PC-3 (cell line): ENCODE measurements at regions not wholly inside any gene's neighbourhood (a gene's known extent, or its start where the extent isn't known, plus 50 kb on each side); places are given as distances from the start of the nearest gene placed in this dataset.

Experiments used
- ATAC-seq: fragments of 200-7000 bp; cut with Tn5 transposase; 2 replicates; pipeline ENCODE4 v1.9.1; 2020; ENCODE audit warnings: mild to moderate bottlenecking, moderate library complexity
- BruUV-seq: library from RNA; stranded (reverse); fragments of 400-500 nt; replicated peaks from 2 replicates; lab custom pipeline; 2021; lab: Mats Ljungman, UMichigan
- CTCF ChIA-PET: fragments of 300-600 bp; sonication (Branson Sonifier 250); formaldehyde crosslinking; loops from one replicate; lab custom pipeline; 2022; ENCODE audit warnings: antibody characterized with exemption; lab: Charles Lee
- POLR2A ChIA-PET: fragments of 300-600 bp; sonication (Branson Sonifier 250); formaldehyde crosslinking; loops from one replicate; lab custom pipeline; 2022; ENCODE audit warnings: antibody characterized with exemption; ENCODE audit not compliant: unreplicated experiment; lab: Charles Lee
- DNase-seq: peaks from one replicate; pipeline ENCODE4 v3.0.0-alpha.2; 2015
- H2AFZ ChIP-seq: fragments of 300-600 bp; sonication (generic); 2 replicates; pipeline ENCODE4 v1.6.0; 2016; ENCODE audit warnings: antibody characterized with exemption, low read length
- H3F3A ChIP-seq: fragments of 300-600 bp; sonication (generic); one replicate; pipeline ENCODE4 v1.6.0; 2017; ENCODE audit warnings: antibody characterized with exemption, low read length, control low read depth, mild to moderate bottlenecking; ENCODE audit not compliant: unreplicated experiment
- H3K27ac ChIP-seq: fragments of 300-600 bp; sonication (generic); 2 replicates; pipeline ENCODE4 v1.5.1; 2016; ENCODE audit warnings: mild to moderate bottlenecking, low read length
- H3K27me3 ChIP-seq: fragments of 300-600 bp; sonication (generic); 2 replicates; pipeline ENCODE4 v1.6.1; 2016; ENCODE audit warnings: low read length, mixed read lengths
- H3K36me3 ChIP-seq: fragments of 300-600 bp; sonication (generic); 2 replicates; pipeline ENCODE4 v1.6.1; 2016; ENCODE audit warnings: low read depth, mixed run types, low read length, mixed read lengths
- H3K4me1 ChIP-seq: fragments of 300-600 bp; sonication (generic); 2 replicates; pipeline ENCODE4 v1.5.1; 2016; ENCODE audit warnings: low read length; ENCODE audit not compliant: insufficient read depth
- H3K4me2 ChIP-seq: fragments of 300-600 bp; sonication (generic); 2 replicates; pipeline ENCODE4 v1.6.0; 2016; ENCODE audit warnings: low read length
- H3K4me3 ChIP-seq: fragments of 300-600 bp; sonication (generic); 2 replicates; pipeline ENCODE4 v1.5.1; 2016; ENCODE audit warnings: mild to moderate bottlenecking, low read length, mixed read lengths
- H3K79me2 ChIP-seq: fragments of 300-600 bp; sonication (generic); 2 replicates; pipeline ENCODE4 v1.6.1; 2017; ENCODE audit warnings: low read length, mixed read lengths
- H3K9ac ChIP-seq: fragments of 300-600 bp; sonication (generic); 2 replicates; pipeline ENCODE4 v1.6.0; 2016; ENCODE audit warnings: mild to moderate bottlenecking, low read length
- H3K9me2 ChIP-seq: fragments of 300-600 bp; sonication (generic); replicated peaks from 2 replicates; pipeline ENCODE4 v1.6.1; 2016; ENCODE audit warnings: mixed run types, low read length, mixed read lengths
- H3K9me3 ChIP-seq: fragments of 300-600 bp; sonication (generic); 2 replicates; pipeline ENCODE4 v1.6.1; 2016; ENCODE audit warnings: low read length, mixed read lengths
- H4K20me1 ChIP-seq: fragments of 300-600 bp; sonication (generic); 2 replicates; pipeline ENCODE4 v1.6.1; 2016; ENCODE audit warnings: low read length, mixed read lengths
- CTCF ChIP-seq: fragments of 300-600 bp; sonication (generic); conservative IDR thresholded peaks from 2 replicates; pipeline ENCODE4 v1.5.1; 2017; ENCODE audit warnings: antibody characterized with exemption, low read depth, mild to moderate bottlenecking, low read length
- EZH2 ChIP-seq: fragments of 300-600 bp; sonication (generic); IDR thresholded peaks from one replicate; pipeline ENCODE4 v1.6.1; 2017; ENCODE audit warnings: antibody characterized with exemption, mild to moderate bottlenecking, low read length; ENCODE audit not compliant: unreplicated experiment
- EZH2phosphoT487 ChIP-seq: fragments of 300-600 bp; sonication (generic); IDR thresholded peaks from 2 replicates; pipeline ENCODE4 v1.6.1; 2018; ENCODE audit warnings: mild to moderate bottlenecking, antibody characterized with exemption, low read length, borderline replicate concordance
- intact Hi-C: fragments of 100-400 bp; cut with micrococcal nuclease; formaldehyde crosslinking; loops from 2 replicates; pipeline ENCODE4 v1.9.0; 2023

- no peaks in the 10 kb centered on the region for H3K36me3 ChIP-seq
- H3K27me3 ChIP-seq = no peaks in the 10 kb centered on the region
- H2AFZ ChIP-seq = no peak overlapping the region
- POLR2A ChIA-PET = no interaction called here
- no peaks in the 10 kb centered on the region for H3K79me2 ChIP-seq
- no peaks in the 10 kb centered on the region for H3K9me3 ChIP-seq
- DNase-seq (no peak), ATAC-seq (no peak)
- peaks cover 3% of the 10 kb centered on the region; the same call in 1 of the 2 replicates for H3K4me1 ChIP-seq
- CTCF ChIA-PET = no interaction called here
- no peak overlapping the region for H3K9ac ChIP-seq
- no peak overlapping the region for H3K4me2 ChIP-seq
- H3K4me3 ChIP-seq = no peak overlapping the region
- no peaks in the 10 kb centered on the region for H3F3A ChIP-seq
- no peak overlapping the region for H3K27ac ChIP-seq
- no peaks in the 10 kb centered on the region for H3K9me2 ChIP-seq
- TF ChIP-seq EZH2phosphoT487 (no peak), EZH2 (no peak), CTCF (no peak)
- intact Hi-C loops = no loop called here
- no TSS peak for BruUV-seq
- no peaks in the 10 kb centered on the region for H4K20me1 ChIP-seq
Observed at GRCh38 chr9:78828521-78828920, 531.6 kb downstream of the PSAT1 start.

- Histone ChIP-seq H3K9me2 (no peaks in the 10 kb centered on the region), H3K4me3 (no peak overlapping the region), H2AFZ (no peak overlapping the region), H3K27ac (no peak overlapping the region), H3K79me2 (no peaks in the 10 kb centered on the region), H4K20me1 (no peaks in the 10 kb centered on the region), H3K4me2 (no peak overlapping the region), H3K4me1 (peaks cover 5% of the 10 kb centered on the region), H3K27me3 (no peaks in the 10 kb centered on the region), H3K9ac (no peak overlapping the region), H3K36me3 (no peaks in the 10 kb centered on the region), H3K9me3 (no peaks in the 10 kb centered on the region), H3F3A (no peaks in the 10 kb centered on the region)
- ChIA-PET POLR2A (no interaction called here), CTCF (no interaction called here)
- DNase-seq = no peak
- no peak for ATAC-seq
- intact Hi-C loops = loop anchor here (10.0 kb wide), 1 partner anchor 304 kb away; no protein-coding TSS in a partner anchor
- no peak for TF ChIP-seq EZH2
- no peak for TF ChIP-seq EZH2phosphoT487
- TF ChIP-seq CTCF = no peak
- no TSS peak for BruUV-seq
Observed at GRCh38 chr9:78830301-78830700, 533.4 kb downstream of the PSAT1 start.

GRCh38 chr9:78831726-78832125 lies 534.8 kb downstream of the PSAT1 start:
- intact Hi-C loops = loop anchor here (10.0 kb wide), 1 partner anchor 303 kb away; no protein-coding TSS in a partner anchor
- Histone ChIP-seq H3K27ac (no peak overlapping the region), H3K4me3 (no peak overlapping the region), H3K4me1 (peaks cover 17% of the 10 kb centered on the region), H3K79me2 (no peaks in the 10 kb centered on the region), H2AFZ (no peak overlapping the region), H3K9ac (no peak overlapping the region), H3K36me3 (no peaks in the 10 kb centered on the region), H3F3A (no peaks in the 10 kb centered on the region), H4K20me1 (no peaks in the 10 kb centered on the region), H3K27me3 (no peaks in the 10 kb centered on the region), H3K9me2 (no peaks in the 10 kb centered on the region), H3K4me2 (no peak overlapping the region), H3K9me3 (no peaks in the 10 kb centered on the region)
- TF ChIP-seq EZH2phosphoT487 (no peak), CTCF (no peak), EZH2 (no peak)
- ChIA-PET POLR2A (no interaction called here), CTCF (no interaction called here)
- no TSS peak for BruUV-seq
- DNase-seq (no peak), ATAC-seq (no peak)
